ENCODE measurements at regions not wholly inside any gene's neighbourhood (a gene's known extent, or its start where the extent isn't known, plus 50 kb on each side); places are given as distances from the start of the nearest gene placed in this dataset.

DNA sequence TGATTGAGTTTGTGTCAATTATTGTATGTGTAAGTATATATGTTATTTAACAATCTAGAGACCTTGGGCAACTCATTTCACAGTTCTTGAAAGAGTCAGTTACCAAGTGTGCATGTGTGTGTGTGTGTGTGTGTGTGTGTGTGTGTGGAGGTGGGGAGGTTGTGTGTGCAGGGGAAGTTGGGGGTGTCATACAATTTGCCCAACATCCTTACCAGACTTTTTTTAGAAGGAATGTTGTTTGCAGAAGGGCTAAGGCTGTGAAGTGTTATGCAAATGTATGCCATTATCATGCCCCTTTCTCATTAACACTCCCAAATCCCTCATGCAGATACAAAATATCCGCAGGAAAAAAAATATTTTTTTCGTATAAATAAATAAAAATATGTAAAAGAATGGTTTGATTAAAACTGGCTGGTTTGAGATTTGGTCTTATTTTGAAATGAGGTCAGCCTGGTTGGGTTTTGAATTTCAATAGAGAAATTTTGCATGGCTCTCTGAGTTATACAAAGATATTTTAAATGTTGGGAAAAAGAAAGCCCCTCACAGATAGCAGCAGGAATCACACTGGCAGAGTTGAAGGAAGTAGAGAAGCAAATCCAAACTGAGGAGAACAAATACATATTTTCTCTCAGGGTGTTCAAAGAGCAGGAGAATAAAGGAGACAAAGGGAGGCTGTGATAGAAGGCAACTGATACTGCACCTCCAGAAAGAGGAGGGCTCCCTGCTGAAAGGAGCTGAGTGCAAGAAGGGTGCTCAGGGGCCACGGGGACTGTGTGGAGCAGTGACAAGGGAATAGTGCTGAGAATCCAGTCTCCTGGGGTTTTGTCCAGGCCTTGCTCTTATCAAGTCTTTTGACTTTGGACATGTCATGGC lies 1365.5 kb upstream of the CELF4 start:
- Mint-ChIP-seq H3K4me1 (ENCODE audit: low read depth, unreplicated experiment) (no peaks in the 10 kb centered on the region), H3K4me3 (ENCODE audit: unreplicated experiment) (no peak overlapping the region), H3K9me3 (ENCODE audit: unreplicated experiment) (no peaks in the 10 kb centered on the region), H3K27me3 (ENCODE audit: insufficient read depth, unreplicated experiment) (no peaks in the 10 kb centered on the region), H3K27ac (ENCODE audit: unreplicated experiment) (no peak overlapping the region), H3K36me3 (ENCODE audit: insufficient read depth, unreplicated experiment) (no peaks in the 10 kb centered on the region)
- intact Hi-C loops (cut with micrococcal nuclease; ENCODE audit: unreplicated experiment) = no loop called here
- no peak overlapping the region for H3K4me3 ChIP-seq (ENCODE audit: low read depth, low read length)
- no peaks in the 10 kb centered on the region for H3K27me3 ChIP-seq (replicated peaks; ENCODE audit: control insufficient read depth, insufficient read depth, low read length)
- ChIA-PET POLR2A (no interaction called here), CTCF (no interaction called here)
- H3K4me1 ChIP-seq = no peaks in the 10 kb centered on the region
- H3K9me3 ChIP-seq = no peaks in the 10 kb centered on the region
- no peaks in the 10 kb centered on the region for H3K36me3 ChIP-seq (ENCODE audit: control insufficient read depth, insufficient read depth, low read length)
- no peak for DNase-seq
- BruUV-seq (replicated peaks) = no TSS peak
- TF ChIP-seq, protein P1, sequence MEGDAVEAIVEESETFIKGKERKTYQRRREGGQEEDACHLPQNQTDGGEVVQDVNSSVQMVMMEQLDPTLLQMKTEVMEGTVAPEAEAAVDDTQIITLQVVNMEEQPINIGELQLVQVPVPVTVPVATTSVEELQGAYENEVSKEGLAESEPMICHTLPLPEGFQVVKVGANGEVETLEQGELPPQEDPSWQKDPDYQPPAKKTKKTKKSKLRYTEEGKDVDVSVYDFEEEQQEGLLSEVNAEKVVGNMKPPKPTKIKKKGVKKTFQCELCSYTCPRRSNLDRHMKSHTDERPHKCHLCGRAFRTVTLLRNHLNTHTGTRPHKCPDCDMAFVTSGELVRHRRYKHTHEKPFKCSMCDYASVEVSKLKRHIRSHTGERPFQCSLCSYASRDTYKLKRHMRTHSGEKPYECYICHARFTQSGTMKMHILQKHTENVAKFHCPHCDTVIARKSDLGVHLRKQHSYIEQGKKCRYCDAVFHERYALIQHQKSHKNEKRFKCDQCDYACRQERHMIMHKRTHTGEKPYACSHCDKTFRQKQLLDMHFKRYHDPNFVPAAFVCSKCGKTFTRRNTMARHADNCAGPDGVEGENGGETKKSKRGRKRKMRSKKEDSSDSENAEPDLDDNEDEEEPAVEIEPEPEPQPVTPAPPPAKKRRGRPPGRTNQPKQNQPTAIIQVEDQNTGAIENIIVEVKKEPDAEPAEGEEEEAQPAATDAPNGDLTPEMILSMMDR (IDR thresholded peaks at IDR 0.05; ENCODE audit: insufficient read depth in 1 of 2, low read depth in 1 of 2, low read length in 1 of 2, severe bottlenecking in 1 of 2, unreplicated experiment in 1 of 2) = no peak

- Mint-ChIP-seq H3K4me3 (ENCODE audit: unreplicated experiment) (no peak overlapping the region), H3K4me1 (ENCODE audit: low read depth, unreplicated experiment) (no peaks in the 10 kb centered on the region), H3K27me3 (ENCODE audit: insufficient read depth, unreplicated experiment) (no peaks in the 10 kb centered on the region), H3K9me3 (ENCODE audit: unreplicated experiment) (no peaks in the 10 kb centered on the region), H3K36me3 (ENCODE audit: insufficient read depth, unreplicated experiment) (no peaks in the 10 kb centered on the region), H3K27ac (ENCODE audit: unreplicated experiment) (no peak overlapping the region)
- DNase-seq = no peak
- TF ChIP-seq, protein P1 (IDR thresholded peaks at IDR 0.05; ENCODE audit: insufficient read depth in 1 of 2, low read depth in 1 of 2, low read length in 1 of 2, severe bottlenecking in 1 of 2, unreplicated experiment in 1 of 2) = no peak
- Histone ChIP-seq H3K4me3 (ENCODE audit: low read depth, low read length) (no peak overlapping the region), H3K36me3 (ENCODE audit: control insufficient read depth, insufficient read depth, low read length) (no peaks in the 10 kb centered on the region), H3K4me1 (no peaks in the 10 kb centered on the region), H3K27me3 (replicated peaks; ENCODE audit: control insufficient read depth, insufficient read depth, low read length) (no peaks in the 10 kb centered on the region), H3K9me3 (no peaks in the 10 kb centered on the region)
- intact Hi-C loops (cut with micrococcal nuclease; ENCODE audit: unreplicated experiment) = no loop called here
- BruUV-seq (replicated peaks) = no TSS peak
- CTCF ChIA-PET = no interaction called here
- POLR2A ChIA-PET = no interaction called here
Observed at GRCh38 chr18:38923540-38923939, 1357.9 kb upstream of the CELF4 start.

DNA sequence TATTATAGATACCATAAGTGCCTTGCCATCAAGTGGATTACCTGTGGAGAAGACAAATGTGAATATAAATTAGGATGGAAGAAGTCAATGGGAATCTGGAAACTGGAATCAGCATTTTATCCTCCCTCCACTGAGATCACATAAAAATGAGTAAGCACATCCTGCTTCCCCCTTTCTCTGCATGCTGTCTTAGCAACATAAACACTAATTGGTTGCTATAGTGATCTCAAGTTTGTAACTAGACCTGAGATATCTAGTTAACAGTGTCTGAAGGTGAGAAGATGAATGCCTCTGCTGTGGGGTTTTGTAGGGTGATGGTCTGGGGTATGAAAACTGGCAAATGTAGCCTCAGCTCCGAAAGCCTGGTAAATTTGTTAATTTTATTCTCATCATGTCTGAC lies 1357.5 kb upstream of the CELF4 start:
- Mint-ChIP-seq H3K4me1 (ENCODE audit: low read depth, unreplicated experiment) (no peaks in the 10 kb centered on the region), H3K27ac (ENCODE audit: unreplicated experiment) (no peak overlapping the region), H3K27me3 (ENCODE audit: insufficient read depth, unreplicated experiment) (no peaks in the 10 kb centered on the region), H3K4me3 (ENCODE audit: unreplicated experiment) (no peak overlapping the region), H3K9me3 (ENCODE audit: unreplicated experiment) (no peaks in the 10 kb centered on the region), H3K36me3 (ENCODE audit: insufficient read depth, unreplicated experiment) (no peaks in the 10 kb centered on the region)
- no peak for DNase-seq
- Histone ChIP-seq H3K9me3 (no peaks in the 10 kb centered on the region), H3K4me1 (no peaks in the 10 kb centered on the region), H3K4me3 (ENCODE audit: low read depth, low read length) (no peak overlapping the region), H3K36me3 (ENCODE audit: control insufficient read depth, insufficient read depth, low read length) (no peaks in the 10 kb centered on the region), H3K27me3 (replicated peaks; ENCODE audit: control insufficient read depth, insufficient read depth, low read length) (no peaks in the 10 kb centered on the region)
- intact Hi-C loops (cut with micrococcal nuclease; ENCODE audit: unreplicated experiment) = no loop called here
- ChIA-PET POLR2A (no interaction called here), CTCF (no interaction called here)
- TF ChIP-seq, protein P1 (IDR thresholded peaks at IDR 0.05; ENCODE audit: insufficient read depth in 1 of 2, low read depth in 1 of 2, low read length in 1 of 2, severe bottlenecking in 1 of 2, unreplicated experiment in 1 of 2) = no peak
- BruUV-seq (replicated peaks) = no TSS peak

All from Caco-2 (cell line).